ENCODE measurements at regions not wholly inside any gene's neighbourhood (a gene's known extent, or its start where the extent isn't known, plus 50 kb on each side); places are given as distances from the start of the nearest gene placed in this dataset.

DNA sequence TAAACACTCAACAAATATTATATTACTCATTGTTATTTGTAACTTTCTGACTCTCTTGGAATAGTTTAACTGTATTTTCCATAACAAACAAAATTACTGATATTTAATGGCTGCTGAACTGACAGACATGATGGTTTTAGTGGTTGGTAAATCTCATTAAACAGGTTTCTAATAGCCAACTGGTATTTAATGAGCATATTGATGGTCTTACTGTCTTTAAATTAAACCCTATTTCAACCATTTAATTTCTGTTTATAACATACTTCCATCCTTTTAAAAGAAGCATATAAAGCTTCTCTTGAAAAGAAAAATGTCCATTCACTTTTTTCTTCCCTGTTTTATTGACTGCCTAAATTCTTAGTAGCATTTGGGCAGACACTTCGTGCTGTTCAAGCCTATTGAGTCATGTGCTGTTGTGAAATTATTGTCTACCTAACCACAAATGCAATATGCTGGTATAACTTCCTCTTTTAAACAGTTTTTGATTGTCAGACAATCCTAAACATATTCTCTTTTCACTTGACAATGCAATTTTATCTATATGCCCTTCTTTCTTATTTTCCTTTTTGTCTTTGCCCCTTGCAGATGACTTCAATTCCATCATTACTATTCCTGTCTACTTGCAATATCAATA is 163.9 kb upstream of the SLC7A11 start:
- no peak for DNase-seq (ENCODE audit: low spot score)
- no peaks in the 10 kb centered on the region for H3K4me1 ChIP-seq (replicated peaks)
- no peaks in the 10 kb centered on the region for H3K9me3 ChIP-seq
- TF ChIP-seq, protein P1, sequence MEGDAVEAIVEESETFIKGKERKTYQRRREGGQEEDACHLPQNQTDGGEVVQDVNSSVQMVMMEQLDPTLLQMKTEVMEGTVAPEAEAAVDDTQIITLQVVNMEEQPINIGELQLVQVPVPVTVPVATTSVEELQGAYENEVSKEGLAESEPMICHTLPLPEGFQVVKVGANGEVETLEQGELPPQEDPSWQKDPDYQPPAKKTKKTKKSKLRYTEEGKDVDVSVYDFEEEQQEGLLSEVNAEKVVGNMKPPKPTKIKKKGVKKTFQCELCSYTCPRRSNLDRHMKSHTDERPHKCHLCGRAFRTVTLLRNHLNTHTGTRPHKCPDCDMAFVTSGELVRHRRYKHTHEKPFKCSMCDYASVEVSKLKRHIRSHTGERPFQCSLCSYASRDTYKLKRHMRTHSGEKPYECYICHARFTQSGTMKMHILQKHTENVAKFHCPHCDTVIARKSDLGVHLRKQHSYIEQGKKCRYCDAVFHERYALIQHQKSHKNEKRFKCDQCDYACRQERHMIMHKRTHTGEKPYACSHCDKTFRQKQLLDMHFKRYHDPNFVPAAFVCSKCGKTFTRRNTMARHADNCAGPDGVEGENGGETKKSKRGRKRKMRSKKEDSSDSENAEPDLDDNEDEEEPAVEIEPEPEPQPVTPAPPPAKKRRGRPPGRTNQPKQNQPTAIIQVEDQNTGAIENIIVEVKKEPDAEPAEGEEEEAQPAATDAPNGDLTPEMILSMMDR (IDR thresholded peaks at IDR 0.05) = no peak
- TF ChIP-seq POLR2A (IDR thresholded peaks at IDR 0.05) (no peak), POLR2AphosphoS5 (IDR thresholded peaks at IDR 0.05) (no peak)
- H3K4me3 ChIP-seq = no peak overlapping the region
- no peak overlapping the region for H3K27ac ChIP-seq
- WGBS = 46% methylated on average over 1 of the region's 1 CpG
- intact Hi-C loops (cut with DNase I) = no loop called here
- no peaks in the 10 kb centered on the region for H3K36me3 ChIP-seq
- no peaks in the 10 kb centered on the region for H3K27me3 ChIP-seq (replicated peaks; ENCODE audit: insufficient read depth)

DNA sequence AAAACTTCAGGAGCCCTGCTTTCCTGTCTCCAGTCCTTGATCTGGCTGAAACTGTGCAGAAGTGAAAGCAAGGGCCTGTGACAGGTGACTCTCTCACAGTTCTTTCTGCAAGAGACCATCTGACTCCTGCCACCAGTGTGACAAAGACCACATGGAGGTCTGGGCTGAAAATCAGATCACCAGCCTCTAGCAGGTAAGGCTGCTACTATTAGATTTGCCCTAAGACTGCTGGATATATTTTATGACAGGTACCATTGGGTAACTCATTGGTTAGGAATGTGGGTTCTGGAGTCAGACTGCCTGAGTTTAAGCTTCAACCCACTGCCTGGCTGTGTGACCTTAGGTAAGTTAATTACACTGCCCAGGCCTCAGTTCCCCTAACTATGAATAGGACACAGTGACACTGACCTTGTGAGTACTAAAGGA is 163.3 kb upstream of the SLC7A11 start:
- no peak for TF ChIP-seq POLR2A (IDR thresholded peaks at IDR 0.05)
- TF ChIP-seq POLR2AphosphoS5 (IDR thresholded peaks at IDR 0.05) = no peak
- H3K4me1 ChIP-seq (replicated peaks) = no peaks in the 10 kb centered on the region
- no peak overlapping the region for H3K4me3 ChIP-seq
- no peak for DNase-seq (ENCODE audit: low spot score)
- intact Hi-C loops (cut with DNase I) = no loop called here
- no peaks in the 10 kb centered on the region for H3K36me3 ChIP-seq
- H3K9me3 ChIP-seq = no peaks in the 10 kb centered on the region
- no peaks in the 10 kb centered on the region for H3K27me3 ChIP-seq (replicated peaks; ENCODE audit: insufficient read depth)
- no peak overlapping the region for H3K27ac ChIP-seq

DNA sequence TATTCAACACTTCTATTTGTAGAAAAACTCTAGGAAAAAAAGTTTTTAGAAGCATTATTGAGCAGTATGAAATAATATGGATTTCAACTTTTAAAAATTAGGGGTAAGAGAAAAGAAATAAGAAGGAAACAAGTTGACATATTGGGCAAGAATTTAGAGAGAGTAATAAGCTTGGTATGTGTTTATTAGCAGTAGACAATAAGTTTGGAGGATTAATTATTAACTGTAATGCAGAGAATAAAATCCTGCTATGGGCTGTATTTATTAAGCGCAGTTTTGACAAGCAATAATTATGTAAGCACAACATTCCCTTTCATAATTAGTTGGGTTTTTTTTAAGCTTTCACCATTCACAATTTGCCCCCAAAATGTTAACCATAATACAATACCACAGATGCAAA is 162.7 kb upstream of the SLC7A11 start:
- no peak overlapping the region for H3K4me3 ChIP-seq
- no peak overlapping the region for H3K27ac ChIP-seq
- no peaks in the 10 kb centered on the region for H3K36me3 ChIP-seq
- no peaks in the 10 kb centered on the region for H3K27me3 ChIP-seq (replicated peaks; ENCODE audit: insufficient read depth)
- no peaks in the 10 kb centered on the region for H3K4me1 ChIP-seq (replicated peaks)
- TF ChIP-seq POLR2A (IDR thresholded peaks at IDR 0.05) (no peak), POLR2AphosphoS5 (IDR thresholded peaks at IDR 0.05) (no peak)
- TF ChIP-seq, protein P1 (IDR thresholded peaks at IDR 0.05) = no peak
- intact Hi-C loops (cut with DNase I) = no loop called here
- no peaks in the 10 kb centered on the region for H3K9me3 ChIP-seq
- 92% methylated on average over 1 of the region's 1 CpG for WGBS
- DNase-seq (ENCODE audit: low spot score) = no peak

DNA sequence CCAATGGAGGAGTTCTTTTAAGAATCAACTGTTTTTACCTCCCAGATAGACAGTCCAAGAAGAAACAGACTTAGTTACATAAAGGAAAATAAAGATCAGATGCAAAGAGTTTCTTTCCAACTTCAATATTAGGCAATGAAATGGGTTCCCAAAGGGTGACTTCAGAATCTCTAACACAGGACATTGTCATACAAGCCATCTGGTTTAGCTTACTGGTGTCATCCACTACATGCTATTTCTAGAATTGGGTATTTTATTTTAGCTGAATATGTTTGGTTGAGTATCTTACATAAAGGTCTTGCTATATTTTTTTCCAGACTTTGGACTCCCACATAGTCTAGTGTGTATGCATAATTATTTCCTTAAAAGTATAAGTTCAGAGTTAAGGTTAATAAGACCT is 162.1 kb upstream of the SLC7A11 start:
- TF ChIP-seq POLR2A (IDR thresholded peaks at IDR 0.05) (no peak), POLR2AphosphoS5 (IDR thresholded peaks at IDR 0.05) (no peak)
- TF ChIP-seq, protein P1 (IDR thresholded peaks at IDR 0.05) = no peak

DNA sequence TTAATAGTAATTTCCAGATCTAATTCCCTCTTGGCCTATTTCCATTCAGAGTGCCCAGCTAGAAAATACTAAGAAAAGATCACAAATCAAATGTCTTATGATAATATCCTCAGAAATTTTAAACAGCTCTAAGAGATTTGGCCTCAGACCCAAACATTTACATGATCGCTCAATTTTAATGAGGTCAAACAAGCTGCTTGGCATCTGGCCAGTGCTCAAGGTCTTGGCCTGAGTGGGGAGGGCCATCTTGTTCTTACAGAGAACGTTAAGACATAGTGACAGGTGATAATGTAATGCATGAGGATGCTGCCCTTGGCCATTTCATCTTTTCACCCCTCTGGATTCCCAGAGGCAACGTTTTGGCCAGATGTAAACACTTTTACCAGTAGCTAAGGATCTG is 159.2 kb upstream of the SLC7A11 start:
- no peaks in the 10 kb centered on the region for H3K36me3 ChIP-seq
- intact Hi-C loops (cut with DNase I) = no loop called here
- TF ChIP-seq, protein P1 (IDR thresholded peaks at IDR 0.05) = no peak
- H3K9me3 ChIP-seq = no peaks in the 10 kb centered on the region
- H3K4me3 ChIP-seq = no peak overlapping the region
- DNase-seq (ENCODE audit: low spot score) = no peak
- no peaks in the 10 kb centered on the region for H3K27me3 ChIP-seq (replicated peaks; ENCODE audit: insufficient read depth)
- no peaks in the 10 kb centered on the region for H3K4me1 ChIP-seq (replicated peaks)
- WGBS = 16% methylated on average over 3 of the region's 3 CpGs
- no peak overlapping the region for H3K27ac ChIP-seq

More for the DNA sequence above, 162.1 kb upstream of the SLC7A11 start:
- H3K36me3 ChIP-seq = no peaks in the 10 kb centered on the region
- H3K9me3 ChIP-seq = no peaks in the 10 kb centered on the region
- no peak overlapping the region for H3K4me3 ChIP-seq
- H3K27ac ChIP-seq = no peak overlapping the region
- H3K27me3 ChIP-seq (replicated peaks; ENCODE audit: insufficient read depth) = no peaks in the 10 kb centered on the region
- DNase-seq (ENCODE audit: low spot score) = no peak
- no peaks in the 10 kb centered on the region for H3K4me1 ChIP-seq (replicated peaks)
- intact Hi-C loops (cut with DNase I) = no loop called here
